ENCODE measurements at regions not wholly inside any gene's neighbourhood (a gene's known extent, or its start where the extent isn't known, plus 50 kb on each side); places are given as distances from the start of the nearest gene placed in this dataset.

GRCh38 chr17:72344613-72345012 lies 223.8 kb downstream of the SOX9 start:
- no peak for DNase-seq

GRCh38 chr17:72345088-72345487 lies 224.3 kb downstream of the SOX9 start:
- DNase-seq: no peak

GRCh38 chr17:72345536-72345935 lies 224.7 kb downstream of the SOX9 start:
- DNase-seq: no peak

GRCh38 chr17:72346306-72346705 lies 225.5 kb downstream of the SOX9 start:
- DNase-seq: no peak

- DNase-seq: no peak
Measured at GRCh38 chr17:72349011-72349410, 228.2 kb downstream of the SOX9 start.

GRCh38 chr17:72349491-72349995 lies 228.7 kb downstream of the SOX9 start:
- no peak for DNase-seq

- DNase-seq: no peak
Measured at GRCh38 chr17:72350073-72350472, 229.3 kb downstream of the SOX9 start.

GRCh38 chr17:72351365-72351764 lies 230.5 kb downstream of the SOX9 start:
- DNase-seq: no peak

GRCh38 chr17:72351884-72352346 lies 231.1 kb downstream of the SOX9 start:
- no peak for DNase-seq

- no peak for DNase-seq
Measured at GRCh38 chr17:72353502-72353901, 232.7 kb downstream of the SOX9 start.

- no peak for DNase-seq
Measured at GRCh38 chr17:72354071-72354470, 233.3 kb downstream of the SOX9 start.

GRCh38 chr17:72357764-72358365 lies 237.0 kb downstream of the SOX9 start:
- DNase-seq: no peak

- no peak for DNase-seq
Measured at GRCh38 chr17:72358465-72358864, 237.6 kb downstream of the SOX9 start.

GRCh38 chr17:72359274-72359673 lies 238.5 kb downstream of the SOX9 start:
- no peak for DNase-seq

- no peak for DNase-seq
Measured at GRCh38 chr17:72359811-72360210, 239.0 kb downstream of the SOX9 start.

- DNase-seq: no peak
Measured at GRCh38 chr17:72360386-72360940, 239.6 kb downstream of the SOX9 start.

- DNase-seq: no peak
Measured at GRCh38 chr17:72361892-72362291, 241.1 kb downstream of the SOX9 start.

GRCh38 chr17:72362376-72363088 lies 241.7 kb downstream of the SOX9 start:
- DNase-seq: no peak

- no peak for DNase-seq
Measured at GRCh38 chr17:72363089-72363610, 242.3 kb downstream of the SOX9 start.

GRCh38 chr17:72365857-72366414 lies 245.1 kb downstream of the SOX9 start:
- no peak for DNase-seq

GRCh38 chr17:72366626-72367025 lies 245.8 kb downstream of the SOX9 start:
- DNase-seq: no peak

- no peak for DNase-seq
Measured at GRCh38 chr17:72368191-72368590, 247.4 kb downstream of the SOX9 start.

- DNase-seq: no peak
Measured at GRCh38 chr17:72369366-72369765, 248.5 kb downstream of the SOX9 start.

GRCh38 chr17:72370819-72371218 lies 250.0 kb downstream of the SOX9 start:
- DNase-seq: no peak

Data from stimulated activated CD4-positive, alpha-beta T cell treated with anti-CD3 and anti-CD28 coated beads, Interleukin-4, amount 100 ng/mL, for 4 hours (primary cell).